ENCODE measurements at regions not wholly inside any gene's neighbourhood (a gene's known extent, or its start where the extent isn't known, plus 50 kb on each side); places are given as distances from the start of the nearest gene placed in this dataset.

- no peak for DNase-seq
These were observed 96.8 kb upstream of the MAP1B start for GRCh38 chr5:72010430-72010829.

- DNase-seq: no peak
These were observed 94.4 kb upstream of the MAP1B start for GRCh38 chr5:72012906-72013305.

- DNase-seq: no peak
These were observed 93.3 kb upstream of the MAP1B start for GRCh38 chr5:72013766-72014624.

GRCh38 chr5:72015103-72015548 lies 92.1 kb upstream of the MAP1B start:
- peak; percentile 47 for DNase-seq

GRCh38 chr5:72018143-72018803 lies 89.0 kb upstream of the MAP1B start:
- DNase-seq: peak; percentile 52

- no peak for DNase-seq
These were observed 86.9 kb upstream of the MAP1B start for GRCh38 chr5:72020161-72020983.

- no peak for DNase-seq
These were observed 85.5 kb upstream of the MAP1B start for GRCh38 chr5:72021651-72022357.

- DNase-seq: no peak
These were observed 78.9 kb upstream of the MAP1B start for GRCh38 chr5:72028382-72028781.

GRCh38 chr5:72030237-72030636 lies 77.0 kb upstream of the MAP1B start:
- no peak for DNase-seq

GRCh38 chr5:72032788-72033187 lies 74.5 kb upstream of the MAP1B start:
- no peak for DNase-seq

- DNase-seq: no peak
These were observed 72.5 kb upstream of the MAP1B start for GRCh38 chr5:72034770-72035169.

GRCh38 chr5:72035831-72036230 lies 71.4 kb upstream of the MAP1B start:
- DNase-seq: no peak

- DNase-seq: no peak
These were observed 70.3 kb upstream of the MAP1B start for GRCh38 chr5:72036951-72037350.

GRCh38 chr5:72040513-72040912 lies 66.8 kb upstream of the MAP1B start:
- DNase-seq: no peak

- peak; percentile 2 for DNase-seq
These were observed 65.6 kb upstream of the MAP1B start for GRCh38 chr5:72041654-72042053.

GRCh38 chr5:72042097-72042496 lies 65.2 kb upstream of the MAP1B start:
- DNase-seq: no peak

- DNase-seq: no peak
These were observed 61.6 kb upstream of the MAP1B start for GRCh38 chr5:72045692-72046091.

- DNase-seq: no peak
These were observed 61.2 kb upstream of the MAP1B start for GRCh38 chr5:72046106-72046505.

- no peak for DNase-seq
These were observed 51.6 kb upstream of the MAP1B start for GRCh38 chr5:72055636-72056035.

Measured in MV-4-11 (cell line).